Fibroblast of lung (primary cell): ENCODE measurements at regions not wholly inside any gene's neighbourhood (a gene's known extent, or its start where the extent isn't known, plus 50 kb on each side); places are given as distances from the start of the nearest gene placed in this dataset.

ENCODE experiments used
- EZH2 ChIP-seq: IDR thresholded peaks from 2 replicates; pipeline ENCODE4 v1.5.1; 2012; ENCODE audit warnings: low read length, control low read depth, mild to moderate bottlenecking; ENCODE audit errors: missing control alignments
- TF ChIP-seq, protein P1 (sequence below), 2 donors: IDR thresholded peaks in 1 of 2; conservative IDR thresholded peaks in 1 of 2; 1 replicate in 1 of 2; 2 replicates in 1 of 2; pipeline ENCODE4 v1.5.1; 2011 to 2012; ENCODE audit warnings: low read length in 2 of 2, control low read depth in 1 of 2, inconsistent platforms in 1 of 2, low read depth in 1 of 2, mild to moderate bottlenecking in 1 of 2

DNA sequence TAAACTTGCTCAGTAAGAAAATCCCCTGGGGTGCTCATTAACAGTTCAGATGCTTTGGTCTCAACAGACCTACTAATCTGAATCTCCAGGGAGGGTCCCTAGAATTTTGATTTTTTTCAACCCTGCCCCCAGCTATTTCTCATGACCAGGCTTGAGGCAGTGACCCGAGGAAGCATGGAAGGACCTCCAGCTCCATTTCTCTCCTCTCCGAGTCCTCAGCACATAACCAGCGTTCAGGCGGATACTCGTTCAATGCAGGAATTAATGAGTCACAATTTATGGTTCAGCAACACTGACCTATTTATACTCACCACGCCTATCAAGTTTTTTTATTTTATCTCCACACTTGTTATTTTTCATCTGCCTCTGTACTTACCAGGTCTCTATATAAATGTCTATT lies 369.2 kb upstream of the CDH4 start:
- TF ChIP-seq, protein P1, sequence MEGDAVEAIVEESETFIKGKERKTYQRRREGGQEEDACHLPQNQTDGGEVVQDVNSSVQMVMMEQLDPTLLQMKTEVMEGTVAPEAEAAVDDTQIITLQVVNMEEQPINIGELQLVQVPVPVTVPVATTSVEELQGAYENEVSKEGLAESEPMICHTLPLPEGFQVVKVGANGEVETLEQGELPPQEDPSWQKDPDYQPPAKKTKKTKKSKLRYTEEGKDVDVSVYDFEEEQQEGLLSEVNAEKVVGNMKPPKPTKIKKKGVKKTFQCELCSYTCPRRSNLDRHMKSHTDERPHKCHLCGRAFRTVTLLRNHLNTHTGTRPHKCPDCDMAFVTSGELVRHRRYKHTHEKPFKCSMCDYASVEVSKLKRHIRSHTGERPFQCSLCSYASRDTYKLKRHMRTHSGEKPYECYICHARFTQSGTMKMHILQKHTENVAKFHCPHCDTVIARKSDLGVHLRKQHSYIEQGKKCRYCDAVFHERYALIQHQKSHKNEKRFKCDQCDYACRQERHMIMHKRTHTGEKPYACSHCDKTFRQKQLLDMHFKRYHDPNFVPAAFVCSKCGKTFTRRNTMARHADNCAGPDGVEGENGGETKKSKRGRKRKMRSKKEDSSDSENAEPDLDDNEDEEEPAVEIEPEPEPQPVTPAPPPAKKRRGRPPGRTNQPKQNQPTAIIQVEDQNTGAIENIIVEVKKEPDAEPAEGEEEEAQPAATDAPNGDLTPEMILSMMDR (conservative IDR thresholded peaks at IDR 0.05 in 1 of 2, IDR thresholded peaks at IDR 0.05 in 1 of 2; ENCODE audit: low read depth in 1 of 2, low read length in 2 of 2) = no peak
- no peak for TF ChIP-seq EZH2
